GM23248 (cell line): ENCODE measurements at regions not wholly inside any gene's neighbourhood (a gene's known extent, or its start where the extent isn't known, plus 50 kb on each side); places are given as distances from the start of the nearest gene placed in this dataset.

ENCODE experiments used
- DNase-seq: peaks from one replicate; pipeline ENCODE4 v3.0.0-alpha.2; 2015
- H2AFZ ChIP-seq: fragments of 200-600 bp; sonication (generic); 2 replicates; pipeline ENCODE4 v1.6.1; 2016; ENCODE audit warnings: antibody characterized with exemption
- H3F3A ChIP-seq: fragments of 200-600 bp; sonication (generic); 2 replicates; pipeline ENCODE4 v1.6.1; 2016; ENCODE audit warnings: mild to moderate bottlenecking, antibody characterized with exemption, mixed run types; ENCODE audit not compliant: insufficient read depth
- H3K27ac ChIP-seq: fragments of 200-600 bp; sonication (generic); 2 replicates; pipeline ENCODE4 v1.5.1; 2016; ENCODE audit warnings: mild to moderate bottlenecking
- H3K27me3 ChIP-seq: fragments of 200-600 bp; sonication (generic); replicated peaks from 2 replicates; pipeline ENCODE4 v1.6.1; 2016; ENCODE audit warnings: mild to moderate bottlenecking; ENCODE audit not compliant: insufficient read depth
- H3K36me3 ChIP-seq: fragments of 200-600 bp; sonication (generic); 2 replicates; pipeline ENCODE4 v1.6.1; 2016; ENCODE audit warnings: low read depth, mild to moderate bottlenecking
- H3K4me1 ChIP-seq: fragments of 200-600 bp; sonication (generic); 2 replicates; pipeline ENCODE4 v1.6.1; 2016; ENCODE audit warnings: mild to moderate bottlenecking; ENCODE audit not compliant: insufficient read depth
- H3K4me2 ChIP-seq: fragments of 200-600 bp; sonication (generic); one replicate; pipeline ENCODE4 v1.6.1; 2016; ENCODE audit warnings: mild to moderate bottlenecking; ENCODE audit not compliant: unreplicated experiment
- H3K4me3 ChIP-seq: fragments of 200-600 bp; sonication (generic); 2 replicates; pipeline ENCODE4 v1.5.1; 2016; ENCODE audit warnings: mild to moderate bottlenecking
- H3K79me2 ChIP-seq: fragments of 200-600 bp; sonication (generic); 2 replicates; pipeline ENCODE4 v1.6.1; 2016; ENCODE audit warnings: mild to moderate bottlenecking; ENCODE audit not compliant: insufficient read depth
- H3K9ac ChIP-seq: fragments of 200-600 bp; sonication (generic); 2 replicates; pipeline ENCODE4 v1.6.1; 2016; ENCODE audit warnings: mild to moderate bottlenecking
- H3K9me2 ChIP-seq: fragments of 200-600 bp; sonication (generic); 2 replicates; pipeline ENCODE4 v1.6.1; 2016; ENCODE audit warnings: mixed run types, mild to moderate bottlenecking, moderate library complexity; ENCODE audit not compliant: insufficient read depth
- H3K9me3 ChIP-seq: fragments of 200-600 bp; sonication (generic); one replicate; pipeline ENCODE4 v1.6.1; 2017; ENCODE audit warnings: low read depth
- H4K20me1 ChIP-seq: fragments of 200-600 bp; sonication (generic); 2 replicates; pipeline ENCODE4 v1.6.0; 2016; ENCODE audit not compliant: insufficient read depth
- EZH2 ChIP-seq: fragments of 200-600 bp; sonication (generic); IDR thresholded peaks from 2 replicates; pipeline ENCODE4 v1.6.1; 2018; ENCODE audit warnings: antibody characterized with exemption, mild to moderate bottlenecking; ENCODE audit not compliant: insufficient read depth, poor library complexity, severe bottlenecking
- EZH2phosphoT487 ChIP-seq: fragments of 200-600 bp; sonication (generic); IDR thresholded peaks from 2 replicates; pipeline ENCODE4 v1.6.1; 2018; ENCODE audit warnings: antibody characterized with exemption, moderate library complexity, mild to moderate bottlenecking, low read depth; ENCODE audit not compliant: insufficient read depth
- WGBS, 2 experiments: methylation state at CpG; one replicate each; pipeline ENCODE4 v1.1.6; 2015 to 2017; ENCODE audit warnings: low lambda C conversion rate in 2 of 2, low coverage in 1 of 2; ENCODE audit errors: missing lambda C conversion rate in 2 of 2; 5-methylcytosine and 5-hydroxymethylcytosine counted together
- in situ Hi-C: fragments of 300-500 bp; cut with MboI; formaldehyde crosslinking; loops from 2 replicates; pipeline ENCODE4 v1.15.0; 2020

- no peaks in the 10 kb centered on the region for H3K79me2 ChIP-seq
- no peaks in the 10 kb centered on the region for H3K9me3 ChIP-seq
- no peaks in the 10 kb centered on the region for H3F3A ChIP-seq
- H3K27ac ChIP-seq = no peak overlapping the region
- H3K9ac ChIP-seq = no peak overlapping the region
- no peak overlapping the region for H3K4me2 ChIP-seq
- H3K9me2 ChIP-seq = no peaks in the 10 kb centered on the region
- in situ Hi-C loops = no loop called here
- no peaks in the 10 kb centered on the region for H3K4me1 ChIP-seq
- H3K4me3 ChIP-seq = no peak overlapping the region
- no peak overlapping the region for H2AFZ ChIP-seq
- 2 to 4% methylated on average over 5 of the region's 5 CpGs for WGBS, 2 experiments
- TF ChIP-seq EZH2 (no peak), EZH2phosphoT487 (no peak)
- no peaks in the 10 kb centered on the region for H3K36me3 ChIP-seq
- no peak for DNase-seq
- H4K20me1 ChIP-seq = no peaks in the 10 kb centered on the region
- no peaks in the 10 kb centered on the region for H3K27me3 ChIP-seq
Observed at GRCh38 chr7:9961161-9961922, 1012.3 kb upstream of the PHF14 start.

GRCh38 chr7:9962742-9963141 is 1010.9 kb upstream of the PHF14 start:
- no peak for TF ChIP-seq EZH2phosphoT487
- no peak for TF ChIP-seq EZH2
- Histone ChIP-seq H2AFZ (no peak overlapping the region), H3K9ac (no peak overlapping the region), H3K9me3 (no peaks in the 10 kb centered on the region), H3F3A (no peaks in the 10 kb centered on the region), H4K20me1 (no peaks in the 10 kb centered on the region), H3K27ac (no peak overlapping the region), H3K79me2 (no peaks in the 10 kb centered on the region), H3K4me2 (no peak overlapping the region), H3K27me3 (no peaks in the 10 kb centered on the region), H3K4me1 (no peaks in the 10 kb centered on the region), H3K36me3 (no peaks in the 10 kb centered on the region), H3K4me3 (no peak overlapping the region), H3K9me2 (no peaks in the 10 kb centered on the region)
- 2 to 17% methylated on average over 4 of the region's 4 CpGs for WGBS, 2 experiments
- DNase-seq = no peak
- in situ Hi-C loops = no loop called here

GRCh38 chr7:9978106-9979064 is 995.3 kb upstream of the PHF14 start:
- no peaks in the 10 kb centered on the region for H4K20me1 ChIP-seq
- TF ChIP-seq EZH2 = no peak
- TF ChIP-seq EZH2phosphoT487 = no peak
- no peaks in the 10 kb centered on the region for H3K36me3 ChIP-seq
- no peak overlapping the region for H2AFZ ChIP-seq
- no peaks in the 10 kb centered on the region for H3K79me2 ChIP-seq
- no peak overlapping the region for H3K27ac ChIP-seq
- 6 to 7% methylated on average over 4 of the region's 4 CpGs for WGBS, 2 experiments
- no peak for DNase-seq
- no peaks in the 10 kb centered on the region for H3K9me2 ChIP-seq
- H3K9me3 ChIP-seq = no peaks in the 10 kb centered on the region
- H3K4me2 ChIP-seq = no peak overlapping the region
- no peaks in the 10 kb centered on the region for H3F3A ChIP-seq
- H3K4me3 ChIP-seq = no peak overlapping the region
- no peaks in the 10 kb centered on the region for H3K27me3 ChIP-seq
- in situ Hi-C loops = no loop called here
- H3K9ac ChIP-seq = no peak overlapping the region
- no peaks in the 10 kb centered on the region for H3K4me1 ChIP-seq

GRCh38 chr7:9981742-9982349 is 991.8 kb upstream of the PHF14 start:
- Histone ChIP-seq H4K20me1 (no peaks in the 10 kb centered on the region), H3K9me2 (no peaks in the 10 kb centered on the region), H3K36me3 (no peaks in the 10 kb centered on the region), H3F3A (no peaks in the 10 kb centered on the region), H3K79me2 (no peaks in the 10 kb centered on the region), H3K4me3 (no peak overlapping the region), H2AFZ (no peak overlapping the region), H3K4me2 (no peak overlapping the region), H3K9ac (no peak overlapping the region), H3K27ac (no peak overlapping the region), H3K4me1 (no peaks in the 10 kb centered on the region), H3K9me3 (no peaks in the 10 kb centered on the region), H3K27me3 (no peaks in the 10 kb centered on the region)
- in situ Hi-C loops = no loop called here
- no peak for TF ChIP-seq EZH2phosphoT487
- TF ChIP-seq EZH2 = no peak
- DNase-seq = no peak
- 12 to 21% methylated on average over 2 of the region's 2 CpGs for WGBS, 2 experiments
